H1 (cell line): ENCODE measurements at regions not wholly inside any gene's neighbourhood (a gene's known extent, or its start where the extent isn't known, plus 50 kb on each side); places are given as distances from the start of the nearest gene placed in this dataset.

Source experiments
- CTCF ChIA-PET: fragments of 300-600 bp; sonication (Branson Sonifier 250); formaldehyde crosslinking; loops from one replicate; lab custom pipeline; 2021; ENCODE audit not compliant: partially characterized antibody; lab: Charles Lee
- POLR2A ChIA-PET: fragments of 300-600 bp; sonication (Branson Sonifier 250); formaldehyde crosslinking; loops from one replicate; lab custom pipeline; 2021; ENCODE audit warnings: inconsistent platforms; ENCODE audit not compliant: partially characterized antibody; lab: Charles Lee
- DNase-seq, 2 experiments: peaks; one replicate each; pipeline versions ENCODE4 v3.0.0 to v3.0.0-alpha.2; 2010 to 2022; ENCODE audit warnings: low spot score in 2 of 2, low read depth in 1 of 2, mixed read lengths in 1 of 2
- FAIRE-seq: peaks from 2 replicates; lab custom pipeline; 2011; peaks lifted over from hg19 to GRCh38; lab: Jason Lieb, UNC
- H2AFZ ChIP-seq: 2 replicates; pipeline ENCODE4 v1.8.1; 2012; ENCODE audit warnings: low read length, inconsistent platforms
- H2AK5ac ChIP-seq: 2 replicates; pipeline ENCODE4 v1.6.1; 2013; ENCODE audit warnings: low read depth, low read length
- H2BK120ac ChIP-seq: replicated peaks from 2 replicates; pipeline ENCODE3; 2013; ENCODE audit warnings: low read depth, low read length, inconsistent platforms
- H2BK12ac ChIP-seq: 2 replicates; pipeline ENCODE4 v1.6.1; 2013; ENCODE audit warnings: low read depth, low read length
- H2BK15ac ChIP-seq: 2 replicates; pipeline ENCODE4 v1.6.1; 2013; ENCODE audit warnings: low read length
- H2BK20ac ChIP-seq: 2 replicates; pipeline ENCODE4 v1.6.1; 2013; ENCODE audit warnings: low read length
- H2BK5ac ChIP-seq: 2 replicates; pipeline ENCODE4 v1.6.1; 2013; ENCODE audit warnings: low read depth, low read length
- H3K14ac ChIP-seq: 2 replicates; pipeline ENCODE4 v1.6.1; 2013; ENCODE audit warnings: inconsistent platforms; ENCODE audit not compliant: insufficient read length
- H3K18ac ChIP-seq: 2 replicates; pipeline ENCODE4 v1.6.1; 2013; ENCODE audit warnings: low read length; ENCODE audit errors: extremely low read depth
- H3K23ac ChIP-seq: 2 replicates; pipeline ENCODE4 v1.6.1; 2013; ENCODE audit warnings: inconsistent platforms; ENCODE audit not compliant: insufficient read length
- H3K23me2 ChIP-seq: 2 replicates; pipeline ENCODE4 v1.6.1; 2013; ENCODE audit warnings: low read depth, low read length
- H3K27ac ChIP-seq: 2 replicates; pipeline ENCODE4 v1.6.1; 2011; ENCODE audit warnings: low read depth, low read length, inconsistent platforms
- H3K27me3 ChIP-seq, 4 experiments: replicated peaks in 1 of 4; 1 replicate in 1 of 4; 2 replicates in 3 of 4; pipeline versions ENCODE4 v1.6.1 to v1.8.1; 2011 to 2013; ENCODE audit warnings: low read length in 3 of 4, mild to moderate bottlenecking in 3 of 4, inconsistent platforms in 2 of 4, mixed read lengths in 2 of 4, moderate library complexity in 1 of 4; ENCODE audit not compliant: control insufficient read depth in 3 of 4, insufficient read depth in 3 of 4; ENCODE audit errors: extremely low read depth in 1 of 4
- H3K36me3 ChIP-seq, 4 experiments: 2 replicates each; pipeline versions ENCODE4 v1.6.1 to v1.8.1; 2011 to 2013; ENCODE audit warnings: mild to moderate bottlenecking in 4 of 4, low read length in 3 of 4, moderate library complexity in 2 of 4, control low read depth in 1 of 4, inconsistent platforms in 1 of 4; ENCODE audit not compliant: insufficient read depth in 4 of 4, control insufficient read depth in 2 of 4
- H3K4ac ChIP-seq: replicated peaks from 2 replicates; pipeline ENCODE3; 2013; ENCODE audit warnings: low read length, low read depth, mixed read lengths, inconsistent platforms; ENCODE audit not compliant: insufficient read length
- H3K4me1 ChIP-seq, 4 experiments: replicated peaks in 1 of 4; 1 replicate in 1 of 4; 2 replicates in 3 of 4; pipeline versions ENCODE4 v1.6.1 to v1.8.1; 2011 to 2013; ENCODE audit warnings: low read length in 3 of 4, inconsistent platforms in 2 of 4, mixed read lengths in 1 of 4; ENCODE audit not compliant: insufficient read depth in 4 of 4, control insufficient read depth in 3 of 4
- H3K4me2 ChIP-seq, 2 experiments: 2 replicates each; pipeline versions ENCODE4 v1.6.1 to v1.8.1; 2011 to 2013; ENCODE audit warnings: low read depth in 2 of 2, low read length in 2 of 2, control low read depth in 1 of 2, inconsistent platforms in 1 of 2, mild to moderate bottlenecking in 1 of 2; ENCODE audit not compliant: insufficient read depth in 1 of 2
- H3K4me3 ChIP-seq, 4 experiments: fragments of 200-600, 300-600 bp in 1 of 4; sonication (generic), shearing (Covaris generic), sonication (Bioruptor Twin) in 1 of 4; 2 replicates each; pipeline versions ENCODE4 v1.5.1 to v1.8.1; 2011 to 2016; ENCODE audit warnings: low read length in 4 of 4, low read depth in 3 of 4, control low read depth in 2 of 4, inconsistent platforms in 2 of 4, mild to moderate bottlenecking in 2 of 4, mixed read lengths in 1 of 4, moderate library complexity in 1 of 4; ENCODE audit not compliant: insufficient read depth in 2 of 4; ENCODE audit errors: extremely low read depth in 1 of 4
- H3K56ac ChIP-seq: replicated peaks from 2 replicates; pipeline ENCODE3; 2013; ENCODE audit warnings: low read depth, mild to moderate bottlenecking, mixed read lengths, low read length, inconsistent platforms; ENCODE audit not compliant: insufficient read length
- H3K79me1 ChIP-seq: 2 replicates; pipeline ENCODE4 v1.6.1; 2013; ENCODE audit warnings: low read depth, low read length, control low read depth
- H3K79me2 ChIP-seq, 2 experiments: 2 replicates each; pipeline versions ENCODE4 v1.6.1 to v1.8.1; 2012 to 2013; ENCODE audit warnings: low read length in 2 of 2, mild to moderate bottlenecking in 2 of 2, inconsistent platforms in 1 of 2; ENCODE audit not compliant: insufficient read depth in 2 of 2, control insufficient read depth in 1 of 2
- H3K9ac ChIP-seq, 4 experiments: replicated peaks in 1 of 4; 1 replicate in 1 of 4; 2 replicates in 3 of 4; pipeline versions ENCODE4 v1.6.1 to v1.8.1; 2011 to 2013; ENCODE audit warnings: low read depth in 3 of 4, low read length in 3 of 4, control low read depth in 2 of 4, mild to moderate bottlenecking in 2 of 4, moderate library complexity in 2 of 4, inconsistent platforms in 1 of 4; ENCODE audit errors: extremely low read depth in 1 of 4
- H3K9me3 ChIP-seq, 2 experiments: 2 replicates each; pipeline versions ENCODE4 v1.6.1 to v1.8.1; 2012 to 2013; ENCODE audit warnings: mild to moderate bottlenecking in 2 of 2, moderate library complexity in 2 of 2, control low read depth in 1 of 2, inconsistent platforms in 1 of 2, low read depth in 1 of 2, low read length in 1 of 2, mixed read lengths in 1 of 2; ENCODE audit not compliant: insufficient read depth in 2 of 2
- H4K20me1 ChIP-seq, 2 experiments: replicated peaks in 1 of 2; 2 replicates each; pipeline versions ENCODE3 to v1.8.1; 2011 to 2013; ENCODE audit warnings: inconsistent platforms in 2 of 2, low read length in 2 of 2, mild to moderate bottlenecking in 1 of 2; ENCODE audit not compliant: insufficient read depth in 2 of 2, control insufficient read depth in 1 of 2
- H4K5ac ChIP-seq: 2 replicates; pipeline ENCODE4 v1.6.1; 2013; ENCODE audit warnings: low read length, low read depth, mixed read lengths, inconsistent platforms; ENCODE audit not compliant: insufficient read length
- H4K8ac ChIP-seq: 2 replicates; pipeline ENCODE4 v1.8.0; 2013; ENCODE audit warnings: mild to moderate bottlenecking, moderate library complexity, low read length, inconsistent platforms; ENCODE audit not compliant: insufficient read depth; ENCODE audit errors: extremely low read depth
- H4K91ac ChIP-seq: replicated peaks from 2 replicates; pipeline ENCODE3; 2013; ENCODE audit warnings: low read length, mixed read lengths, inconsistent platforms; ENCODE audit not compliant: insufficient read length
- CTCF ChIP-seq, 3 experiments: IDR thresholded peaks; 1 replicate in 2 of 3; 2 replicates in 1 of 3; pipeline versions ENCODE4 v1.5.1 to v1.6.1; 2011; ENCODE audit warnings: low read length in 3 of 3, mild to moderate bottlenecking in 3 of 3, inconsistent platforms in 2 of 3, low read depth in 1 of 3, moderate library complexity in 1 of 3; ENCODE audit not compliant: insufficient read depth in 1 of 3; ENCODE audit errors: control extremely low read depth in 1 of 3
- SIRT6 ChIP-seq: IDR thresholded peaks from one replicate; pipeline ENCODE4 v1.7.1; 2012; ENCODE audit warnings: low read length, inconsistent platforms
- WGBS, 2 experiments: shearing (Covaris generic) in 1 of 2; methylation state at CpG; one replicate each; pipeline versions ENCODE4 v1.1.6 to v1.1.7; 2013 to 2015; ENCODE audit warnings: low lambda C conversion rate in 2 of 2, mixed read lengths in 2 of 2, inconsistent platforms in 1 of 2, low coverage in 1 of 2, missing lambda C conversion rate in 1 of 2; ENCODE audit not compliant: insufficient replicate concordance in 2 of 2, insufficient coverage in 1 of 2, insufficient read length in 1 of 2; ENCODE audit errors: extremely low coverage in 1 of 2, missing lambda C conversion rate in 1 of 2; 5-methylcytosine and 5-hydroxymethylcytosine counted together

DNA sequence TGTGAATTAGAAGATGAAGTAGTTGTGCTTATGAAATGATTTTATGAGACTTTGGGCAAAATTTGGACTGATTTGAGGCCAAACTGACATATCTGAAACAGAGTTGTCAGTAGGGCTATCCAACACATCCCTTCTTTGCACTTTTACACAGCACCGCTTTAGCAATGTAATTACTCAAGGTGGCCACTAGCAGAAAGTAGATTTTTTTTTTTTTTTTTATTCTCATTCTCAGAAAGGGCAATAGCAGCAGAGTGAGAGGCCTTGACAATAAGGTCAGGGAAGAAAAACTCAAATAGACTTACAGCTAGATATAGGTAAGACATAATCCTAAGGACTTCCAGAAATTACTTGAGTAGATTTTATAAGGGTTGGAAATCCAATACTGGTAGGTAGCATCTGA is 414.3 kb downstream of the NAP1L3 start:
- Histone ChIP-seq H2BK15ac (no peak overlapping the region), H3K9me3 (no peaks in the 10 kb centered on the region), H3K4me3 (no peak overlapping the region), H2BK20ac (no peak overlapping the region), H3K18ac (no peak overlapping the region), H3K4me2 (no peak overlapping the region), H3K27me3 (no peaks in the 10 kb centered on the region), H2BK5ac (no peak overlapping the region), H3K23me2 (no peaks in the 10 kb centered on the region), H4K20me1 (no peaks in the 10 kb centered on the region), H3K4ac (no peak overlapping the region), H4K5ac (no peak overlapping the region), H2BK120ac (no peak overlapping the region), H3K79me1 (no peaks in the 10 kb centered on the region), H4K91ac (no peak overlapping the region), H3K9ac (no peak overlapping the region), H2BK12ac (no peak overlapping the region), H3K56ac (no peak overlapping the region), H3K79me2 (no peaks in the 10 kb centered on the region), H3K4me1 (no peaks in the 10 kb centered on the region), H3K36me3 (no peaks in the 10 kb centered on the region), H4K8ac (no peak overlapping the region), H3K14ac (no peak overlapping the region), H2AK5ac (no peak overlapping the region), H3K23ac (no peak overlapping the region), H2AFZ (no peak overlapping the region), H3K27ac (no peak overlapping the region)
- WGBS, 2 experiments = 33% methylated on average over 1 of the region's 1 CpG; no CpG with 5 or more reads in 1 of the 2 experiments
- POLR2A ChIA-PET = no interaction called here
- TF ChIP-seq SIRT6 (no peak), CTCF (IDR thresholded peaks at IDR 0.05; ENCODE audit: control extremely low read depth in 1 of 3, insufficient read depth in 1 of 3, low read depth in 1 of 3, low read length in 3 of 3) (peak in 1 of 3 experiments; percentile 22; a peak in 1 of 4 replicates)
- no peak for FAIRE-seq
- CTCF ChIA-PET = interaction anchor here (0.7 kb wide), 2 partner anchors 106 to 1106 kb away, joined by 3 to 4 read pairs; no protein-coding TSS in a partner anchor
- DNase-seq = no peak
